ENCODE measurements at regions not wholly inside any gene's neighbourhood (a gene's known extent, or its start where the extent isn't known, plus 50 kb on each side); places are given as distances from the start of the nearest gene placed in this dataset.

GRCh38 chr12:27180906-27181505 is 63.1 kb upstream of the STK38L start:
- DNase-seq = no peak

- no peak for DNase-seq
Measured at GRCh38 chr12:27183342-27183741, 60.7 kb upstream of the STK38L start.

- no peak for DNase-seq
Measured at GRCh38 chr12:27185234-27186021, 58.7 kb upstream of the STK38L start.

- no peak for DNase-seq
Measured at GRCh38 chr12:27186022-27186839, 57.9 kb upstream of the STK38L start.

DNA sequence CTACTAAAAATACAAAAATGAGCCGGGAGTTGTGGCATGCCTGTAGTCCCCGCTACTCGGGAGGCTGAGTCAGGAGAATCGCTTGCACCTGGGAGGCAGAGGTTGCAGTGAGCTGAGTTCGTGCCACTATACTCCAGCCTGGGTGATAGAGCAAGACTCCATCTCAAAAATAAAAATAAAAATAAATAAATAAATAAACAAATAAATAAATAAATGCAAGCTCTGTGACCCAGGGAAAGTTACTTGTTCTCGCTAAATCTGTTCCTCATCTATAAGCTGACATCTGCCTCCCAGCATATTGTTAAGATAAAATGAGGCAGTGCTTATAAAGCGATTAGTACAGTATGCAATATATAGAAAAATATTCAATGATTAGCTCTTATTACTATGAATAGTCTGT is 56.4 kb upstream of the STK38L start:
- no peak for DNase-seq

- no peak for DNase-seq
Measured at GRCh38 chr12:27190761-27191160, 53.3 kb upstream of the STK38L start.

GRCh38 chr12:27191531-27191930 is 52.6 kb upstream of the STK38L start:
- DNase-seq = no peak

DNA sequence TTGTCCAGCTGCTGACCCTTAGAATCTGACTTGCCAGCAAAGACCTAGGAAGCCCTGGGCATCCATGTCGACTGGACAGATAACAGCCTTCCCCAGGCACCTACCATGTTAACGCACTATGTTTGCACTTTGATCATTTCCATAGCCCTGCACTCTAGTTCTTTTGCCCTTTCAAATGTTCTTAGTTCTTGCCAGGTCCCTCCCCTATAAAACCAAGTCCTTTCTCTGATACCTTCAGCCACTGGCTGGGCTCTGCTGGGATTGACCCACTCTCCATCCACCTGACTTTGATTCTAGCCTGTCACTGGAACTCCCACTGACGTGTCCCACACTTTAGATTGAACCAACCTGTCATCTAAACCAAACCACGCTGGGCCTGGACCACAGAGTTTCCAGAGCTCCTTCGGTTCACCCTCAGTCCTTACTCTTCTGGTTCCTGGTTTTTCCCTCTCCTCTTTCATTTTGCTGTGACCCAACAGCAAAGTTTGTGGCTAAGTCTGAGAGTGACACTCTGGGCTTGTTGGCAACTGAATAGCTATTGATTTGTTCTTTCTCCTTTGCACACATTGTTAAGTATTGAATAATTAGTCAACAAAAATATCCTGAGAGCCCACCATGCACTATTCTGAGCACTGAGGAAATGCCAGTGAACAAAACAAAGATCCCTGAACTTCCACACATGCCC is 51.8 kb upstream of the STK38L start:
- no peak for DNase-seq

DNA sequence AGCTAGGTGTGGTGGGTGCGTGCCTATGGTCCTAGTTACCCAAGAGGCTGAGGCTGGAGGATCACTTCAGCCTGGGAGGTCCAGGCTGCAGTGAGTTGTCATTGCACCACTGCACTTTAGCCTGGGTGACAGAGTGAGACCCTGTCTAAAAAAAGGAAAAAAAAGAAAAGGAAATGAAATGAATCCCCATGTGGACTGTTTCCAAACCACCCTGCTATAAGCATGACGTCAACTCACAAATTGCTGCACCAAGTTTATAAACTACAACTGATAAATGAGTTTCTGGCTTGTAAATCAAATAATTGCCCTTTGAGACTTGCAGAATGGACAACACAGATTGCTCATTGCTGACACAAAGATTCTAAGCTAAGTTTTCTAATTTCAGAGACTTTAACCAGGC is 51.0 kb upstream of the STK38L start:
- DNase-seq = no peak

GRCh38 chr12:27193854-27194544 is 50.1 kb upstream of the STK38L start:
- no peak for DNase-seq

All from NCI-H1436 (cell line).